HepG2 (cell line): ENCODE measurements at regions not wholly inside any gene's neighbourhood (a gene's known extent, or its start where the extent isn't known, plus 50 kb on each side); places are given as distances from the start of the nearest gene placed in this dataset.

Source experiments
- ATAC-seq: fragments of 200-7000 bp; cut with Tn5 transposase; 3 replicates; pipeline ENCODE4 v1.9.1; 2020; ENCODE audit warnings: mild to moderate bottlenecking, moderate library complexity
- BruUV-seq: library from RNA; stranded (reverse); fragments of 400-500 nt; replicated peaks from 2 replicates; lab custom pipeline; 2021; lab: Mats Ljungman, UMichigan
- CTCF ChIA-PET: fragments of 300-600 bp; formaldehyde crosslinking; extraction: SDS; loops from one replicate; lab custom pipeline; 2021; ENCODE audit warnings: low total read pairs, inconsistent platforms, low intra/inter-chr PET ratio; lab: Yijun Ruan, JAX
- POLR2A ChIA-PET: fragments of 350-600 bp; sonication (Branson Sonifier 250); formaldehyde crosslinking; loops from one replicate; lab custom pipeline; 2020; ENCODE audit warnings: antibody characterized with exemption, inconsistent platforms; lab: Yijun Ruan, JAX
- DNase-seq: peaks from one replicate; pipeline ENCODE4 v3.0.0-alpha.2; 2015; ENCODE audit warnings: low spot score
- FAIRE-seq: peaks from 3 replicates; lab custom pipeline; 2011; peaks lifted over from hg19 to GRCh38; lab: Jason Lieb, UNC
- H2AFZ ChIP-seq: one replicate; pipeline ENCODE4 v1.6.1; 2011; ENCODE audit warnings: low read length, inconsistent platforms
- H3K27ac ChIP-seq: fragments of 300-600 bp; 3 replicates; pipeline ENCODE4 v1.8.0; 2011; ENCODE audit warnings: mixed run types, mild to moderate bottlenecking, mixed read lengths, low read length, inconsistent platforms; ENCODE audit not compliant: insufficient read depth; ENCODE audit errors: extremely low read length
- H3K27me3 ChIP-seq, 2 experiments: fragments of 200-600 bp in 1 of 2; 2 replicates in 1 of 2; 3 replicates in 1 of 2; pipeline versions ENCODE4 v1.6.0 to v1.8.0; 2011; ENCODE audit warnings: low read length in 2 of 2, mild to moderate bottlenecking in 2 of 2, moderate library complexity in 2 of 2, inconsistent platforms in 1 of 2; ENCODE audit not compliant: insufficient read depth in 2 of 2, control insufficient read depth in 1 of 2
- H3K36me3 ChIP-seq, 2 experiments: fragments of 200-600 bp in 1 of 2; replicated peaks in 1 of 2; 2 replicates in 1 of 2; 3 replicates in 1 of 2; pipeline versions ENCODE4 v1.5.1 to v1.8.0; 2011; ENCODE audit warnings: low read length in 2 of 2, inconsistent platforms in 1 of 2; ENCODE audit not compliant: insufficient read depth in 2 of 2, control insufficient read depth in 1 of 2
- H3K4me1 ChIP-seq: 2 replicates; pipeline ENCODE4 v1.5.1; 2012; ENCODE audit warnings: low read length, inconsistent platforms; ENCODE audit not compliant: insufficient read depth
- H3K4me2 ChIP-seq: 2 replicates; pipeline ENCODE4 v1.6.0; 2011; ENCODE audit warnings: low read depth, low read length, inconsistent platforms
- H3K4me3 ChIP-seq, 3 experiments: fragments of 200-600 bp in 1 of 3; sonication (generic), shearing (Covaris generic) in 1 of 3; replicated peaks in 1 of 3; 2 replicates each; pipeline ENCODE4 v1.5.1; 2011 to 2016; ENCODE audit warnings: low read length in 3 of 3, inconsistent platforms in 2 of 3, low read depth in 2 of 3, mild to moderate bottlenecking in 2 of 3, control low read depth in 1 of 3, mixed read lengths in 1 of 3; ENCODE audit not compliant: insufficient read depth in 1 of 3
- H3K79me2 ChIP-seq: one replicate; pipeline ENCODE4 v1.6.1; 2011; ENCODE audit warnings: low read length, inconsistent platforms; ENCODE audit not compliant: insufficient read depth
- H3K9ac ChIP-seq: 2 replicates; pipeline ENCODE4 v1.6.0; 2011; ENCODE audit warnings: mild to moderate bottlenecking, low read depth, low read length, inconsistent platforms; ENCODE audit not compliant: insufficient read depth
- H3K9me3 ChIP-seq: 2 replicates; pipeline ENCODE4 v1.5.1; 2012; ENCODE audit warnings: mild to moderate bottlenecking, low read length
- H4K20me1 ChIP-seq: 2 replicates; pipeline ENCODE4 v1.6.0; 2011; ENCODE audit warnings: inconsistent platforms, mild to moderate bottlenecking, low read length, moderate library complexity; ENCODE audit not compliant: insufficient read depth
- CBX1 ChIP-seq: IDR thresholded peaks from one replicate; pipeline ENCODE4 v1.6.1; 2016; ENCODE audit warnings: antibody characterized with exemption, low read depth
- CENPT ChIP-seq: sonication (generic); formaldehyde crosslinking; IDR thresholded peaks from 2 replicates; pipeline ENCODE4 v1.8.0; 2022; ENCODE audit warnings: low read depth, mild to moderate bottlenecking, moderate library complexity, missing genetic modification reagents
- GABPB1 ChIP-seq: IDR thresholded peaks from 2 replicates; pipeline ENCODE4 v1.6.1; 2016; ENCODE audit warnings: mild to moderate bottlenecking, missing genetic modification reagents, moderate library complexity, missing compliant biosample characterization
- HOXA3 ChIP-seq: sonication (generic); formaldehyde crosslinking; IDR thresholded peaks from 2 replicates; pipeline ENCODE4 v1.5.0; 2020; ENCODE audit warnings: missing genetic modification reagents
- MXD4 ChIP-seq: IDR thresholded peaks from 2 replicates; pipeline ENCODE4 v1.6.1; 2016; ENCODE audit warnings: mild to moderate bottlenecking, missing biosample characterization, missing genetic modification reagents
- MYNN ChIP-seq: sonication (generic); formaldehyde crosslinking; IDR thresholded peaks from 2 replicates; pipeline ENCODE4 v1.4.0; 2020; ENCODE audit warnings: mild to moderate bottlenecking, low read depth, missing genetic modification reagents
- NFAT5 ChIP-seq: sonication (generic); formaldehyde crosslinking; IDR thresholded peaks from 2 replicates; pipeline ENCODE4 v1.4.0; 2020; ENCODE audit warnings: missing genetic modification reagents
- ZBTB8A ChIP-seq: sonication (generic); formaldehyde crosslinking; IDR thresholded peaks from 2 replicates; pipeline ENCODE4 v1.4.0; 2020; ENCODE audit warnings: mild to moderate bottlenecking, low read depth, missing genetic modification reagents, borderline replicate concordance
- ZKSCAN8 ChIP-seq: IDR thresholded peaks from 2 replicates; pipeline ENCODE4 v1.6.1; 2016; ENCODE audit warnings: borderline replicate concordance, missing genetic modification reagents, missing compliant biosample characterization
- ZNF572 ChIP-seq: sonication (generic); formaldehyde crosslinking; IDR thresholded peaks from 2 replicates; pipeline ENCODE4 v1.5.1; 2020; ENCODE audit warnings: mild to moderate bottlenecking, missing genetic modification reagents
- WGBS: methylation state at CpG from one replicate; pipeline ENCODE4 v1.1.6; 2017; ENCODE audit warnings: low lambda C conversion rate; 5-methylcytosine and 5-hydroxymethylcytosine counted together
- in situ Hi-C: cut with HindIII; loops from 2 replicates; pipeline ENCODE4 v1.10.0; 2017; ENCODE audit warnings: low pct_unique_long_range_greater_than_20kb; ENCODE audit not compliant: extremely low pct_ligation_motif_present
- intact Hi-C: fragments of 100-400 bp; cut with micrococcal nuclease; formaldehyde crosslinking; loops from one replicate; pipeline ENCODE4 v1.10.0; 2022; ENCODE audit not compliant: unreplicated experiment

GRCh38 chr7:35875292-35875691 lies 74.4 kb downstream of the SEPTIN7 start:
- no TSS peak for BruUV-seq
- no peak for TF ChIP-seq GABPB1 (CRISPR knock-in tag)
- no peak for TF ChIP-seq MYNN
- TF ChIP-seq CENPT = no peak
- no peak for TF ChIP-seq CBX1
- no peak for TF ChIP-seq ZBTB8A (CRISPR knock-in tag)
- no peak for TF ChIP-seq ZNF572 (CRISPR knock-in tag)

DNA sequence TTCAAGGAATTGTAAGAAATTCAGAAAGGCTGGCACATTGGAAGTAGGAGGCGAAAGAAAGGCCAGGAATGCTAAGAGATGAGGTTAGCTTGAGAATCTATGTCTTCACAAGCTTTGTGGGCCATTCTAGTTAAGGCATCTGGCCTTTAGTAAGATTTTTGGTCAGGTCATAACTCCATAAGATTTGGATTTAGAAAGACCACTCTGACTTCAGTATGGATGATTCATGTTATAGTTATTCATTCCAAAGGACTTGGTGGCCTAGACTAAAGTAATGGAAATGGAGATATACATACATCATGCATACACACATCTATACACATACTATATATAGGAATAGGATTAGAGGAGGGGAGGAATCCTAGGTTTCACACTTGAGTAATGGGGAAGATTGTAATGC lies 77.5 kb downstream of the SEPTIN7 start:
- TF ChIP-seq MXD4 = no peak
- no peak for TF ChIP-seq ZKSCAN8 (CRISPR knock-in tag)
- no peak for TF ChIP-seq NFAT5 (CRISPR knock-in tag)
- no peak for TF ChIP-seq HOXA3 (CRISPR knock-in tag)
- Histone ChIP-seq H2AFZ (no peak overlapping the region), H3K9me3 (no peaks in the 10 kb centered on the region), H3K4me1 (peaks cover 10% of the 10 kb centered on the region; the same call in 1 of the 2 replicates), H3K79me2 (peaks cover 2% of the 10 kb centered on the region), H3K4me2 (no peak overlapping the region), H3K9ac (no peak overlapping the region), H4K20me1 (no peaks in the 10 kb centered on the region), H3K4me3 (no peak overlapping the region), H3K27me3 (no peaks in the 10 kb centered on the region), H3K27ac (no peak overlapping the region), H3K36me3 (peaks cover 0 to 14% of the 10 kb centered on the region in 2 experiments; a peak in 1 of 5 replicates)
- CTCF ChIA-PET = no interaction called here
- in situ Hi-C loops (no loop called here), intact Hi-C loops (no loop called here)
- no TSS peak for BruUV-seq
- POLR2A ChIA-PET = no interaction called here
- WGBS = 100% methylated on average over 1 of the region's 1 CpG
- ATAC-seq = no peak
- no peak for DNase-seq
- FAIRE-seq = no peak

More at GRCh38 chr7:35875292-35875691, 74.4 kb downstream of the SEPTIN7 start:
- 71% methylated on average over 2 of the region's 2 CpGs for WGBS
- no peak for FAIRE-seq
- ChIA-PET CTCF (no interaction called here), POLR2A (no interaction called here)
- in situ Hi-C loops (no loop called here), intact Hi-C loops (no loop called here)
- no peak overlapping the region for H3K4me2 ChIP-seq
- no peak overlapping the region for H3K27ac ChIP-seq
- peaks cover 2% of the 10 kb centered on the region for H3K79me2 ChIP-seq
- no peak for DNase-seq
- H3K9ac ChIP-seq = no peak overlapping the region
- no peak overlapping the region for H2AFZ ChIP-seq
- no peaks in the 10 kb centered on the region for H4K20me1 ChIP-seq
- H3K36me3 ChIP-seq = 0 out of 5 replicates have a peak, but pooled peaks cover 0 to 8% of the 10 kb centered on the region in 2 experiments
- no peaks in the 10 kb centered on the region for H3K27me3 ChIP-seq
- no peak overlapping the region for H3K4me3 ChIP-seq
- no peaks in the 10 kb centered on the region for H3K9me3 ChIP-seq
- H3K4me1 ChIP-seq = peaks cover 10% of the 10 kb centered on the region; the same call in 1 of the 2 replicates
- ATAC-seq = no peak
